OCI-LY1 (cell line): ENCODE measurements at regions not wholly inside any gene's neighbourhood (a gene's known extent, or its start where the extent isn't known, plus 50 kb on each side); places are given as distances from the start of the nearest gene placed in this dataset.

Experiments used
- H2AFZ ChIP-seq: fragments of 200-600 bp; sonication (generic), shearing (Covaris generic); 2 replicates; pipeline ENCODE4 v1.6.0; 2014; ENCODE audit warnings: antibody characterized with exemption, mild to moderate bottlenecking, low read length
- H3F3A ChIP-seq: fragments of 200-600 bp; sonication (generic), shearing (Covaris generic); 2 replicates; pipeline ENCODE4 v1.6.0; 2014; ENCODE audit warnings: mild to moderate bottlenecking, antibody characterized with exemption, low read length, moderate library complexity; ENCODE audit not compliant: insufficient read depth
- H3K27ac ChIP-seq: fragments of 200-600 bp; sonication (generic); 2 replicates; pipeline ENCODE4 v1.5.1; 2014; ENCODE audit warnings: low read length, mixed run types, mild to moderate bottlenecking, low read depth; ENCODE audit not compliant: poor library complexity, severe bottlenecking
- H3K27me3 ChIP-seq: fragments of 200-600 bp; sonication (generic); 2 replicates; pipeline ENCODE4 v1.6.0; 2014; ENCODE audit warnings: antibody characterized with exemption, mild to moderate bottlenecking, low read length, moderate library complexity; ENCODE audit not compliant: insufficient read depth
- H3K36me3 ChIP-seq: fragments of 200-600 bp; sonication (generic); 2 replicates; pipeline ENCODE4 v1.6.1; 2014; ENCODE audit warnings: mild to moderate bottlenecking, antibody characterized with exemption, low read length, moderate library complexity, mixed read lengths; ENCODE audit not compliant: insufficient read depth
- H3K4me1 ChIP-seq: fragments of 200-600 bp; sonication (generic); 2 replicates; pipeline ENCODE4 v1.5.1; 2014; ENCODE audit warnings: mild to moderate bottlenecking, low read length, moderate library complexity; ENCODE audit not compliant: insufficient read depth, severe bottlenecking
- H3K4me2 ChIP-seq: fragments of 200-600 bp; sonication (generic), shearing (Covaris generic); 2 replicates; pipeline ENCODE4 v1.6.1; 2014; ENCODE audit warnings: low read length
- H3K4me3 ChIP-seq: fragments of 200-600 bp; sonication (generic); 2 replicates; pipeline ENCODE4 v1.5.1; 2014; ENCODE audit warnings: low read length, low read depth, mild to moderate bottlenecking, mixed read lengths; ENCODE audit not compliant: poor library complexity, severe bottlenecking
- H3K79me2 ChIP-seq: fragments of 200-600 bp; shearing (Covaris generic); 2 replicates; pipeline ENCODE4 v1.6.1; 2016; ENCODE audit warnings: mixed run types, low read length, mixed read lengths; ENCODE audit not compliant: insufficient read depth
- H3K9ac ChIP-seq: fragments of 200-600 bp; sonication (generic), shearing (Covaris generic); 2 replicates; pipeline ENCODE4 v1.6.1; 2014; ENCODE audit warnings: mild to moderate bottlenecking, low read length, mixed read lengths
- H3K9me2 ChIP-seq: fragments of 200-600 bp; sonication (generic), shearing (Covaris generic); 2 replicates; pipeline ENCODE4 v1.6.1; 2014; ENCODE audit warnings: low read depth, mild to moderate bottlenecking, low read length, mixed read lengths
- H3K9me3 ChIP-seq: fragments of 200-600 bp; shearing (Covaris generic); 2 replicates; pipeline ENCODE4 v1.6.1; 2014; ENCODE audit warnings: low read length, mixed read lengths
- H4K20me1 ChIP-seq: fragments of 200-600 bp; sonication (generic), shearing (Covaris generic); 2 replicates; pipeline ENCODE4 v1.6.0; 2016; ENCODE audit warnings: mild to moderate bottlenecking, low read length; ENCODE audit not compliant: insufficient read depth
- EZH2 ChIP-seq: fragments of 200-600 bp; sonication (generic), shearing (Covaris generic); IDR thresholded peaks from 2 replicates; pipeline ENCODE4 v1.8.0; 2017; ENCODE audit warnings: borderline replicate concordance, mixed run types, mild to moderate bottlenecking, antibody characterized with exemption, low read length, moderate library complexity, mixed read lengths
- TF ChIP-seq, protein P1 (sequence below): fragments of 200-600 bp; sonication (generic), shearing (Covaris generic); IDR thresholded peaks from 2 replicates; pipeline ENCODE4 v1.5.1; 2017; ENCODE audit warnings: mild to moderate bottlenecking, antibody characterized with exemption, low read length, moderate library complexity, mixed read lengths

DNA sequence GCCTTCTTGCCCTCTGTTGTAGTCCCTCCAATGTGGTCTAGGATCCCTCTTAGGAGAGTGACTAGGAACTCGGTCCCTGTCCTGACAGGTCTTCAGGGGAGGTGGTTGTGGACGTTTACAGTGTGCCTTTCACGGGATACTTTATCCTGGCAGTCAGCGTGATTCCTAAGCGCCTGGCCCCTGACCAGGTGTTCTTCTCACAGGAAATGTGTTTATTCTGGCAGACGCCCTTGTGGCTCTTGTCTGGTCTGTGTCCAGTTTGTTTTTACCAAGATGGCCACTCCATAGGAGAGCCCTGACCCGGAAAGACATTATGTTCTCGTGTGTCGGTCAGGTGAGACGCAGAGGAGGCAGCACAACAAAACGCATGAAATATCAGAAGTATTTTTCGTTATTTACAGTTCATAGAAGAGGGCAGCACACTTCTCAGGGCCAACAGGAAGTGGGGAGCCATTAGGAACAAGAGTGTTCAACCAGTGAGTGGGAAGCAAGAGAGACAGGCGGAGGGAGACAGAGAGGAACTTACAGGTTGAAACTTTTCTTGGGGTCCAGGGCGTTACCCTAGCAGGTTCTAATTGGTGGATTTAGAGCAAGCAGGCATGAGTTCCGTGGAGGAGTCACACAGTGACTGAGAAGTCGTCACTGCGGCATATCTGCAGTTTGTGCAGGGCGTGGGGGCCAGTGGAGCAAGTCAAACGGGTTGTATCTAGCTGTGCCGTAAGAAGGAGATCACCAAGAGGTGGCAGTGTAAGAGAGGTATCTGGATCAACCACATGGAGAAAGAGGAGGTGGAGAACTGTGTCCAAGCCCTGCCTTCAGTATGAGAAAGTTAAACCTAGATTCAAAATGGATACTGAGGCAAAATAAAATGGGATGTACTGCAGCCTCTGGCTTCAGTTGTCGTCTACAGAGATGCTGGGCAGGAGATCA, 412.9 kb downstream of the ZSWIM6 start:
- no peaks in the 10 kb centered on the region for H3K9me2 ChIP-seq
- no peak overlapping the region for H3K4me2 ChIP-seq
- no peak overlapping the region for H3K4me3 ChIP-seq
- no peaks in the 10 kb centered on the region for H4K20me1 ChIP-seq
- H3K9ac ChIP-seq, result no peak overlapping the region
- H3F3A ChIP-seq, result no peaks in the 10 kb centered on the region
- no peak for TF ChIP-seq EZH2
- TF ChIP-seq, protein P1, sequence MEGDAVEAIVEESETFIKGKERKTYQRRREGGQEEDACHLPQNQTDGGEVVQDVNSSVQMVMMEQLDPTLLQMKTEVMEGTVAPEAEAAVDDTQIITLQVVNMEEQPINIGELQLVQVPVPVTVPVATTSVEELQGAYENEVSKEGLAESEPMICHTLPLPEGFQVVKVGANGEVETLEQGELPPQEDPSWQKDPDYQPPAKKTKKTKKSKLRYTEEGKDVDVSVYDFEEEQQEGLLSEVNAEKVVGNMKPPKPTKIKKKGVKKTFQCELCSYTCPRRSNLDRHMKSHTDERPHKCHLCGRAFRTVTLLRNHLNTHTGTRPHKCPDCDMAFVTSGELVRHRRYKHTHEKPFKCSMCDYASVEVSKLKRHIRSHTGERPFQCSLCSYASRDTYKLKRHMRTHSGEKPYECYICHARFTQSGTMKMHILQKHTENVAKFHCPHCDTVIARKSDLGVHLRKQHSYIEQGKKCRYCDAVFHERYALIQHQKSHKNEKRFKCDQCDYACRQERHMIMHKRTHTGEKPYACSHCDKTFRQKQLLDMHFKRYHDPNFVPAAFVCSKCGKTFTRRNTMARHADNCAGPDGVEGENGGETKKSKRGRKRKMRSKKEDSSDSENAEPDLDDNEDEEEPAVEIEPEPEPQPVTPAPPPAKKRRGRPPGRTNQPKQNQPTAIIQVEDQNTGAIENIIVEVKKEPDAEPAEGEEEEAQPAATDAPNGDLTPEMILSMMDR, result peak; percentile 19; the same call in 1 of the 2 replicates
- no peaks in the 10 kb centered on the region for H3K4me1 ChIP-seq
- no peaks in the 10 kb centered on the region for H3K27me3 ChIP-seq
- H3K36me3 ChIP-seq, result no peaks in the 10 kb centered on the region
- no peak overlapping the region for H2AFZ ChIP-seq
- H3K9me3 ChIP-seq, result no peaks in the 10 kb centered on the region
- no peaks in the 10 kb centered on the region for H3K79me2 ChIP-seq
- no peak overlapping the region for H3K27ac ChIP-seq

DNA sequence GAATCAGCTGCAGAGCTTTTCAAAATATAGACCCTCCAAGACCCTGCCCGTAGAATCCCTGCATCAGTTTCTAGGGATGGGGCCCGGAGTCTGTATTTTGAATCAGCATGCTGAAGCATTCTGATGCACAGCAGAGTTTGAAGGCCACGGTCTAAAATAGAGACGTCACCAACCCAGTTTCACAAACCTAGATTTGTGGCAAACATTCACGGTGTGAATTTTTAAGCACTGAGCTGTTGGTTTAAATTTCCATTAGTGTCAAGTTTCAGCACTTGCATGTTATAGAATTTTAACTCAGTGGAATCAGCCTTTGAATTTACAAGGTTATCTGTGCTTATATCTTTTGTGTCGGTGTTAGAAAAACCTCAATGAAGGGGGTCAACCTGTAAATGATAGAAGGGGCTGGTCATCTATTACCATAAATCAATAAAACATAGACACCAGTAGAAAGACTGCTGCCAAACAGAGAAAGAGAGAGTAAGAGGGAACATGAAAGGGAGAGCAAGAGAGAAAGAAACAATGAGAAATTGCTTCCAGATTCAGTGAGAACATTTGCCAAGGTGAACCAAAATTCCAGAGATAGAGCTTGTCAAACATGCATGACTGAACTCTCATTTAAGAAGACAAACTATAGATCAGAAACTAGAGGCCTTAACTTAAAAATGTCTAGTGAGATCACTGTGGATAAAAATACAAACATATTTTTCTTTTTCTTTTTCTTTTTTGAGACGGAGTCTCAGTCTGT, 414.9 kb downstream of the ZSWIM6 start:
- no peaks in the 10 kb centered on the region for H3F3A ChIP-seq
- H3K27me3 ChIP-seq, result no peaks in the 10 kb centered on the region
- no peak overlapping the region for H3K4me2 ChIP-seq

DNA sequence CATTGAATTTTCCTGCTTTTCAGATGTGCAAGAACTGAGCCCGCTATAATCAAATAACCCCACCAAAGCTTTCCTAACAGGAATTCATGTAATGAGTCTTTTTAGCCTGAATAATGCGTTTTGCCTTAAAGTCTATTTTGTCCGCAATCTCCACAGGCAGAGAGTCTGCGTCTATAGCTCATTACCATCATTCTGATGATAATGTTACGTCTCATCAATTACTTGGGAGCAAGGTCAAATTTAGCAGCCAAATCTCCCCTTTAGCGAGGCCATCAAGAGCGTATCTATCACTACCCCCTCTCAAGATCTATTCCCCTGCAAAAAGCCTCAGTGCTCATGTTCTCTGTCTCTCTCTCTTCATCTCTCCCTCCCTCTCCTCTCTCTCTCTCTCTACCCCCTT, 416.1 kb downstream of the ZSWIM6 start:
- Histone ChIP-seq H3K27ac (no peak overlapping the region), H3F3A (no peaks in the 10 kb centered on the region), H4K20me1 (no peaks in the 10 kb centered on the region), H3K4me3 (no peak overlapping the region), H3K9ac (no peak overlapping the region), H3K4me1 (no peaks in the 10 kb centered on the region), H3K79me2 (no peaks in the 10 kb centered on the region), H3K27me3 (no peaks in the 10 kb centered on the region), H2AFZ (no peak overlapping the region), H3K9me3 (no peaks in the 10 kb centered on the region), H3K36me3 (no peaks in the 10 kb centered on the region), H3K4me2 (no peak overlapping the region), H3K9me2 (no peaks in the 10 kb centered on the region)
- TF ChIP-seq, protein P1, result no peak
- no peak for TF ChIP-seq EZH2

More for the DNA sequence above, 414.9 kb downstream of the ZSWIM6 start:
- H3K9ac ChIP-seq, result no peak overlapping the region
- no peak overlapping the region for H2AFZ ChIP-seq
- no peaks in the 10 kb centered on the region for H4K20me1 ChIP-seq
- no peaks in the 10 kb centered on the region for H3K4me1 ChIP-seq
- H3K9me3 ChIP-seq, result no peaks in the 10 kb centered on the region
- H3K9me2 ChIP-seq, result no peaks in the 10 kb centered on the region
- no peak overlapping the region for H3K27ac ChIP-seq
- H3K79me2 ChIP-seq, result no peaks in the 10 kb centered on the region
- TF ChIP-seq, protein P1, result no peak
- no peak for TF ChIP-seq EZH2
- no peaks in the 10 kb centered on the region for H3K36me3 ChIP-seq
- no peak overlapping the region for H3K4me3 ChIP-seq
